NT2/D1 (cell line): ENCODE measurements at regions not wholly inside any gene's neighbourhood (a gene's known extent, or its start where the extent isn't known, plus 50 kb on each side); places are given as distances from the start of the nearest gene placed in this dataset.

Source experiments
- DNase-seq: peaks from one replicate; pipeline ENCODE4 v3.0.0-alpha.2; 2011; ENCODE audit warnings: low read depth, low spot score
- H3K27me3 ChIP-seq: 2 replicates; pipeline ENCODE4 v1.6.0; 2011; ENCODE audit warnings: mild to moderate bottlenecking; ENCODE audit not compliant: insufficient read length, insufficient read depth
- H3K36me3 ChIP-seq: 2 replicates; pipeline ENCODE4 v1.6.1; 2011; ENCODE audit warnings: mild to moderate bottlenecking, low read length, mixed read lengths; ENCODE audit not compliant: insufficient read depth, insufficient read length
- H3K4me1 ChIP-seq: 2 replicates; pipeline ENCODE4 v1.5.1; 2011; ENCODE audit not compliant: insufficient read depth, insufficient read length
- H3K4me3 ChIP-seq: 2 replicates; pipeline ENCODE4 v1.5.1; 2011; ENCODE audit warnings: low read depth; ENCODE audit not compliant: insufficient read length
- H3K9ac ChIP-seq: 2 replicates; pipeline ENCODE4 v1.6.0; 2011; ENCODE audit warnings: low read depth; ENCODE audit not compliant: insufficient read length
- H3K9me3 ChIP-seq: 2 replicates; pipeline ENCODE4 v1.5.1; 2011; ENCODE audit warnings: mild to moderate bottlenecking, low read length; ENCODE audit not compliant: insufficient read depth
- SUZ12 ChIP-seq: IDR thresholded peaks from 2 replicates; pipeline ENCODE4 v1.6.1; 2011; ENCODE audit not compliant: insufficient read length, insufficient read depth; ENCODE audit errors: extremely low read depth
- YY1 ChIP-seq: IDR thresholded peaks from 2 replicates; pipeline ENCODE4 v1.6.1; 2011; ENCODE audit not compliant: insufficient read length, insufficient read depth
- ZNF274 ChIP-seq: IDR thresholded peaks from 2 replicates; pipeline ENCODE4 v1.6.1; 2011; ENCODE audit warnings: mild to moderate bottlenecking, low read depth, low read length

DNA sequence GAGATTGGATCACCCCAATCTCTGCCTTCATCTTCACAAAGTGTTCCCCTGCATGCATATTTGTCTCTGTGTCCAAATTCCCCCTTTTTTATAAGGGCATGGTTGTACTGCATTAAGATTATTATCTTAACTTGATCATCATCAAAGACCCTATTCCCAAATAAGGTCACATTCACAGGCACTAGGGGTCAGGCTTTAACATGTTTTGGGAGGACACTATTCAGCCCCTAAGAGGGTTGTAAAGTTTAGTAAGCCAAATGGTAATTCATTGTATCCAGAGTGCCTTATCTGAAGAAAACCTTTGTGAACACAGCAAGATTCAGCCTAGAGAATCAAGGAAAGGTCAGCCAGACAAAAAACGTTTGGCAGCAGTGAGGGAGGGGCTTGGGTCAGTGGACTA is 317.6 kb upstream of the PLD5 start:
- Histone ChIP-seq H3K27me3 (no peaks in the 10 kb centered on the region), H3K36me3 (no peaks in the 10 kb centered on the region), H3K9me3 (no peaks in the 10 kb centered on the region), H3K9ac (no peak overlapping the region), H3K4me1 (no peaks in the 10 kb centered on the region), H3K4me3 (no peak overlapping the region)
- TF ChIP-seq YY1 (no peak), SUZ12 (no peak), ZNF274 (no peak)
- DNase-seq = no peak

DNA sequence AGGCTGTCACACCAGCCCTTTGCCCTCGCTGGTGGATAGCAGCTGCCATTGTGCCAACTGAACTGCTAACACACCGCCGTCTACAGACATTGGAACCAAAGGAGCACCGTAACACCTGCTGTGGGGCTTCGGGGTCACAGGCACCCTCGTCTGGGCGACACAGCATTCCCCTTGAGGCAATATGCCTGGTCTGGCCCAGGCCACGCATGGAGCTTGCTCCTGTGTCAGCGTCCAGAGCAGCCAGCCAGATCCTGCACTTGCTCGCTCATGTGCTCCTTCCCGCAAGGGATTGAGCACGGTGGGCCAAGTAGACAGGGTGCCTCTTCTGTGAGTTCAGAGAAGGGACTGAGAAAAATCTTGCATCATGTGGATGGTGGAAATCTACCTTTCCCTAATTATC is 314.6 kb upstream of the PLD5 start:
- H3K36me3 ChIP-seq = no peaks in the 10 kb centered on the region
- no peak overlapping the region for H3K9ac ChIP-seq
- no peaks in the 10 kb centered on the region for H3K27me3 ChIP-seq
- no peaks in the 10 kb centered on the region for H3K9me3 ChIP-seq
- no peaks in the 10 kb centered on the region for H3K4me1 ChIP-seq
- no peak overlapping the region for H3K4me3 ChIP-seq
- DNase-seq = no peak
- no peak for TF ChIP-seq SUZ12
- no peak for TF ChIP-seq YY1
- TF ChIP-seq ZNF274 = no peak

DNA sequence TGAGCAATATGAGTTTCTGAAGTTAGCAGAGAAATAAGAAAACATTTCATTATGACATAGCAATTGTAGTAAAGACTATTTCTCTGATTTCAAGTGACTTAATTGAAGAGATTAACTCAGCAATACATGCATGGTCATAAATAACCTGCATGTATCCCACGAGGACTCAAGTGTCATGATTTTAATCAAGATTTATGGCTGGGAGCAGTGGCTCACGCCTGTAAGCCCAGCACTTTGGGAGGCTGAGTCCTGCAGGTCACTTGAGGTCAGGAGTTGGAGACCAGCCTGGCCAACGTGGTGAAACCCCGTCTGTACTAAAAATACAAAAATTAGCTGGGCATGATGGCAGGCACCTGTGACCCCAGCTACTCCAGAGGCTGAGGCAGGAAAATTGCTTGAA is 311.9 kb upstream of the PLD5 start:
- TF ChIP-seq ZNF274 (no peak), YY1 (no peak), SUZ12 (no peak)
- H3K4me1 ChIP-seq = no peaks in the 10 kb centered on the region
- no peaks in the 10 kb centered on the region for H3K36me3 ChIP-seq
- H3K9me3 ChIP-seq = no peaks in the 10 kb centered on the region
- H3K4me3 ChIP-seq = no peak overlapping the region
- H3K27me3 ChIP-seq = no peaks in the 10 kb centered on the region
- no peak overlapping the region for H3K9ac ChIP-seq
- no peak for DNase-seq

DNA sequence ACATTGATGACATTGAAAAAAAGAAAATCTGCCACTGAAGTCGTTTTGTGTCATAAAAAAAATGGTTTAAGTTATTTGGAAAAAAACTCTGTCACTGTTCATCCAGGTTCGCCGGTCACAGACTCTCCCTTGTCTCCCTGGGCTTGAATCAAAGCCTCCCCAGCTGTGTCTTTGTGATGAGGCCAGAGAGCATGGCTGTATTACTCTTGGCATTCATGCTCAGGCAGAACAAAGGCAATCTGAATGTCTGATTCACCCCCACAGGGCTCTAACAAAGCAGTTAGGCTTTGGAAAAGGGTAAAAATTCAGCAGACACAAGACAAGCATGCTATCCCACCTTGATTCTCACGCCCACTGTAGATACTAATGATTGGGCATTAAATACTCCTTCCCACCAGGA is 304.3 kb upstream of the PLD5 start:
- no peak overlapping the region for H3K9ac ChIP-seq

GRCh38 chr1:242828199-242828598 is 303.7 kb upstream of the PLD5 start:
- no peaks in the 10 kb centered on the region for H3K36me3 ChIP-seq
- TF ChIP-seq YY1 = no peak
- no peak for TF ChIP-seq SUZ12
- TF ChIP-seq ZNF274 = no peak
- H3K9ac ChIP-seq = no peak overlapping the region
- H3K4me1 ChIP-seq = peaks cover 5% of the 10 kb centered on the region
- no peak overlapping the region for H3K4me3 ChIP-seq
- H3K27me3 ChIP-seq = no peaks in the 10 kb centered on the region
- DNase-seq = no peak
- no peaks in the 10 kb centered on the region for H3K9me3 ChIP-seq

More for the DNA sequence above, 304.3 kb upstream of the PLD5 start:
- Histone ChIP-seq H3K27me3 (no peaks in the 10 kb centered on the region), H3K4me1 (peaks cover 5% of the 10 kb centered on the region), H3K4me3 (no peak overlapping the region), H3K9me3 (no peaks in the 10 kb centered on the region), H3K36me3 (no peaks in the 10 kb centered on the region)
- TF ChIP-seq SUZ12 = no peak
- TF ChIP-seq YY1 = no peak
- TF ChIP-seq ZNF274 = no peak
- peak; percentile 83 for DNase-seq

- H3K27me3 ChIP-seq = no peaks in the 10 kb centered on the region
- TF ChIP-seq SUZ12 = no peak
- no peak for DNase-seq
- no peak overlapping the region for H3K4me3 ChIP-seq
- no peaks in the 10 kb centered on the region for H3K36me3 ChIP-seq
- H3K9me3 ChIP-seq = no peaks in the 10 kb centered on the region
- no peak overlapping the region for H3K9ac ChIP-seq
- H3K4me1 ChIP-seq = peaks cover 5% of the 10 kb centered on the region
Measured at GRCh38 chr1:242827538-242827937, 303.0 kb upstream of the PLD5 start.

GRCh38 chr1:242826701-242827336 is 302.3 kb upstream of the PLD5 start:
- Histone ChIP-seq H3K9me3 (no peaks in the 10 kb centered on the region), H3K9ac (no peak overlapping the region), H3K4me3 (no peak overlapping the region), H3K27me3 (no peaks in the 10 kb centered on the region), H3K4me1 (peaks cover 5% of the 10 kb centered on the region), H3K36me3 (no peaks in the 10 kb centered on the region)
- DNase-seq = no peak
- TF ChIP-seq YY1 = no peak
- TF ChIP-seq ZNF274 = no peak
- TF ChIP-seq SUZ12 = no peak

GRCh38 chr1:242824435-242824834 is 299.9 kb upstream of the PLD5 start:
- H3K4me3 ChIP-seq = no peak overlapping the region
- peak; percentile 43 for DNase-seq

More at GRCh38 chr1:242824435-242824834, 299.9 kb upstream of the PLD5 start:
- H3K9ac ChIP-seq = no peak overlapping the region
- no peak for TF ChIP-seq YY1
- no peak for TF ChIP-seq ZNF274
- TF ChIP-seq SUZ12 = no peak
- no peaks in the 10 kb centered on the region for H3K36me3 ChIP-seq
- H3K27me3 ChIP-seq = no peaks in the 10 kb centered on the region
- no peaks in the 10 kb centered on the region for H3K9me3 ChIP-seq
- H3K4me1 ChIP-seq = peaks cover 5% of the 10 kb centered on the region
